DND-41 (cell line): ENCODE measurements at regions not wholly inside any gene's neighbourhood (a gene's known extent, or its start where the extent isn't known, plus 50 kb on each side); places are given as distances from the start of the nearest gene placed in this dataset.

Experiments used
- CTCF ChIP-seq: IDR thresholded peaks from 2 replicates; pipeline ENCODE4 v1.5.1; 2012; ENCODE audit warnings: borderline replicate concordance, low read length, moderate library complexity, mild to moderate bottlenecking; ENCODE audit not compliant: poor library complexity, severe bottlenecking; ENCODE audit errors: extremely low read depth
- EZH2 ChIP-seq: IDR thresholded peaks from 3 replicates; pipeline ENCODE4 v1.6.1; 2012; ENCODE audit warnings: borderline replicate concordance, low read depth, mild to moderate bottlenecking, moderate library complexity, low read length, inconsistent platforms; ENCODE audit not compliant: severe bottlenecking

- TF ChIP-seq CTCF, result no peak
- TF ChIP-seq EZH2, result no peak
Measured at GRCh38 chr1:82162486-82163420, 362.0 kb downstream of the ADGRL2 start.
